ENCODE measurements at regions not wholly inside any gene's neighbourhood (a gene's known extent, or its start where the extent isn't known, plus 50 kb on each side); places are given as distances from the start of the nearest gene placed in this dataset.

DNA sequence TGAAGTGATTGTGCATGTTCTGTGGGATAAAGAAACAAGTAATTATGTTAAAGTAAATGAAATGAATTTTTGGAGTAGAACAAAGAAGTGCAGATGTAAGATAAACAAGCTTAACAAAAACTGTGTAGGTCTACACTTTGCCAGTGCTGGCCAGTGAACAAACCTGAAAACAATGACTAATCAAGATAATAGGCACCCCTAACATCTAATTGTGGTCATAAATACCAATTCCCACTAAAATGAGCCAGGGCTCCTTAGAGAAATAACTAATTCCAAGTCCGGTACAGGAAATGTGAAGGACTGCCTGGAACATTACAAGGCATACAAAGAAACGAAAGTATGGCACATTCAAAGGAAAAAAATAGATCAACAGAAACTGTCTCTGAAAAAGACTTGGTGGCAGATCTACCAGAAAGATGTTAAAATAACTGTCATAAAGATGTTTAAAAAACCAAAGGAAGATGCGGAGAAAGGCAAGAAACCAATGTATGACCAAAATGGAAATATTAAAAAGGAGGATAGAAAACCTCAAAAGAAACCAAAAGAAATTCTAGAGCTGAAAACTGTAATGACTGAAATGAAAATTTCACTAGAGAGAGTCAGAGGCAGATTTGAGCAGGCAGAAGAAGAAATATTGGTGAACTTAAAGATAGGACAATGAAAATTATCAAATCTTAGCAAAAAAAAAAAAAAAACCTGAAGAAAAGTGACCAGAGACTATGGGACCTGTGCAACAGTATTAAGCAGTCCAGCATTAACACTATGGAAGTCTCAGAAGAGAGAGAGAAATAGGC, 94.7 kb upstream of the SLC66A3 start:
- POLR2A ChIA-PET, result no interaction called here
- peaks cover 6% of the 10 kb centered on the region; the same call in 1 of the 2 replicates for H3K27me3 ChIP-seq (ENCODE audit: insufficient read depth)
- no peaks in the 10 kb centered on the region for H3K9me2 ChIP-seq

More for the DNA sequence above, 94.7 kb upstream of the SLC66A3 start:
- CTCF ChIA-PET, result interaction anchor here (1.2 to 1.4 kb wide), 3 partner anchors 12 to 64 kb away, joined by 3 to 4 read pairs (median 3); no protein-coding TSS in a partner anchor
- no peaks in the 10 kb centered on the region for H3K79me2 ChIP-seq (ENCODE audit: insufficient read depth)
- H3K9ac ChIP-seq, result no peak overlapping the region
- H4K20me1 ChIP-seq (ENCODE audit: insufficient read depth), result no peaks in the 10 kb centered on the region
- no peak for DNase-seq
- no peak overlapping the region for H3K4me2 ChIP-seq
- H3F3A ChIP-seq (replicated peaks; ENCODE audit: insufficient read depth), result peaks cover 7% of the 10 kb centered on the region
- TF ChIP-seq FOXM1 (IDR thresholded peaks at IDR 0.05; ENCODE audit: low read depth) (no peak), MEF2A (IDR thresholded peaks at IDR 0.05; ENCODE audit: borderline replicate concordance, low read depth) (no peak), RFX5 (IDR thresholded peaks at IDR 0.05; ENCODE audit: low read length) (no peak), SIN3A (IDR thresholded peaks at IDR 0.05; ENCODE audit: borderline replicate concordance, low read depth, low read length) (no peak)
- TF ChIP-seq, protein P1, sequence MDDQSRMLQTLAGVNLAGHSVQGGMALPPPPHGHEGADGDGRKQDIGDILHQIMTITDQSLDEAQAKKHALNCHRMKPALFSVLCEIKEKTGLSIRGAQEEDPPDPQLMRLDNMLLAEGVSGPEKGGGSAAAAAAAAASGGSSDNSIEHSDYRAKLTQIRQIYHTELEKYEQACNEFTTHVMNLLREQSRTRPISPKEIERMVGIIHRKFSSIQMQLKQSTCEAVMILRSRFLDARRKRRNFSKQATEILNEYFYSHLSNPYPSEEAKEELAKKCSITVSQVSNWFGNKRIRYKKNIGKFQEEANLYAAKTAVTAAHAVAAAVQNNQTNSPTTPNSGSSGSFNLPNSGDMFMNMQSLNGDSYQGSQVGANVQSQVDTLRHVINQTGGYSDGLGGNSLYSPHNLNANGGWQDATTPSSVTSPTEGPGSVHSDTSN (IDR thresholded peaks at IDR 0.05), result no peak
- TF ChIP-seq, protein P2, sequence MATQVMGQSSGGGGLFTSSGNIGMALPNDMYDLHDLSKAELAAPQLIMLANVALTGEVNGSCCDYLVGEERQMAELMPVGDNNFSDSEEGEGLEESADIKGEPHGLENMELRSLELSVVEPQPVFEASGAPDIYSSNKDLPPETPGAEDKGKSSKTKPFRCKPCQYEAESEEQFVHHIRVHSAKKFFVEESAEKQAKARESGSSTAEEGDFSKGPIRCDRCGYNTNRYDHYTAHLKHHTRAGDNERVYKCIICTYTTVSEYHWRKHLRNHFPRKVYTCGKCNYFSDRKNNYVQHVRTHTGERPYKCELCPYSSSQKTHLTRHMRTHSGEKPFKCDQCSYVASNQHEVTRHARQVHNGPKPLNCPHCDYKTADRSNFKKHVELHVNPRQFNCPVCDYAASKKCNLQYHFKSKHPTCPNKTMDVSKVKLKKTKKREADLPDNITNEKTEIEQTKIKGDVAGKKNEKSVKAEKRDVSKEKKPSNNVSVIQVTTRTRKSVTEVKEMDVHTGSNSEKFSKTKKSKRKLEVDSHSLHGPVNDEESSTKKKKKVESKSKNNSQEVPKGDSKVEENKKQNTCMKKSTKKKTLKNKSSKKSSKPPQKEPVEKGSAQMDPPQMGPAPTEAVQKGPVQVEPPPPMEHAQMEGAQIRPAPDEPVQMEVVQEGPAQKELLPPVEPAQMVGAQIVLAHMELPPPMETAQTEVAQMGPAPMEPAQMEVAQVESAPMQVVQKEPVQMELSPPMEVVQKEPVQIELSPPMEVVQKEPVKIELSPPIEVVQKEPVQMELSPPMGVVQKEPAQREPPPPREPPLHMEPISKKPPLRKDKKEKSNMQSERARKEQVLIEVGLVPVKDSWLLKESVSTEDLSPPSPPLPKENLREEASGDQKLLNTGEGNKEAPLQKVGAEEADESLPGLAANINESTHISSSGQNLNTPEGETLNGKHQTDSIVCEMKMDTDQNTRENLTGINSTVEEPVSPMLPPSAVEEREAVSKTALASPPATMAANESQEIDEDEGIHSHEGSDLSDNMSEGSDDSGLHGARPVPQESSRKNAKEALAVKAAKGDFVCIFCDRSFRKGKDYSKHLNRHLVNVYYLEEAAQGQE (IDR thresholded peaks at IDR 0.05; ENCODE audit: low read depth, low read length), result no peak
- TF ChIP-seq, protein P3, sequence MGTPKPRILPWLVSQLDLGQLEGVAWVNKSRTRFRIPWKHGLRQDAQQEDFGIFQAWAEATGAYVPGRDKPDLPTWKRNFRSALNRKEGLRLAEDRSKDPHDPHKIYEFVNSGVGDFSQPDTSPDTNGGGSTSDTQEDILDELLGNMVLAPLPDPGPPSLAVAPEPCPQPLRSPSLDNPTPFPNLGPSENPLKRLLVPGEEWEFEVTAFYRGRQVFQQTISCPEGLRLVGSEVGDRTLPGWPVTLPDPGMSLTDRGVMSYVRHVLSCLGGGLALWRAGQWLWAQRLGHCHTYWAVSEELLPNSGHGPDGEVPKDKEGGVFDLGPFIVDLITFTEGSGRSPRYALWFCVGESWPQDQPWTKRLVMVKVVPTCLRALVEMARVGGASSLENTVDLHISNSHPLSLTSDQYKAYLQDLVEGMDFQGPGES (IDR thresholded peaks at IDR 0.05; ENCODE audit: low read depth, low read length), result no peak
- H2AFZ ChIP-seq (ENCODE audit: low read depth), result no peak overlapping the region
- 0 out of 2 replicates have a peak, but pooled peaks cover 14% of the 10 kb centered on the region for H3K9me3 ChIP-seq
- H3K27ac ChIP-seq (ENCODE audit: low read depth in 2 of 2, low read length in 1 of 2), result no peak overlapping the region
- H3K4me3 ChIP-seq (ENCODE audit: low read depth in 2 of 2, low read length in 1 of 2), result no peak overlapping the region
- no peaks in the 10 kb centered on the region for H3K36me3 ChIP-seq (replicated peaks in 1 of 2; ENCODE audit: control insufficient read depth in 1 of 2, insufficient read depth in 2 of 2, low read length in 1 of 2)
- no peaks in the 10 kb centered on the region for H3K4me1 ChIP-seq (ENCODE audit: control insufficient read depth in 1 of 2, insufficient read depth in 2 of 2, low read depth in 1 of 2, low read length in 1 of 2)
- 31% methylated on average over 3 of the region's 3 CpGs for WGBS (ENCODE audit: low lambda C conversion rate)

Data from SK-N-SH (cell line).